GM12878 (cell line): ENCODE measurements at regions not wholly inside any gene's neighbourhood (a gene's known extent, or its start where the extent isn't known, plus 50 kb on each side); places are given as distances from the start of the nearest gene placed in this dataset.

Source experiments
- ATAC-seq: fragments of 200-7000 bp; cut with Tn5 transposase; 3 replicates; pipeline ENCODE4 v1.9.1; 2020; ENCODE audit warnings: mild to moderate bottlenecking, moderate library complexity
- BruUV-seq: library from RNA; stranded (reverse); fragments of 400-500 nt; replicated peaks from 2 replicates; lab custom pipeline; 2021; lab: Mats Ljungman, UMichigan
- CTCF ChIA-PET: fragments of 300-600 bp; sonication (Branson Sonifier 250); formaldehyde crosslinking; extraction: SDS; loops from one replicate; lab custom pipeline; 2021; ENCODE audit warnings: inconsistent platforms; lab: Yijun Ruan, JAX
- POLR2A ChIA-PET: fragments of 350-600 bp; formaldehyde crosslinking; extraction: SDS; loops from one replicate; lab custom pipeline; 2021; ENCODE audit warnings: inconsistent platforms; lab: Charles Lee
- RAD21 ChIA-PET: fragments of 300-600 bp; sonication (Branson Sonifier 250); formaldehyde crosslinking; loops from one replicate; lab custom pipeline; 2023; ENCODE audit warnings: antibody characterized with exemption; ENCODE audit not compliant: unreplicated experiment; lab: Charles Lee
- SMC1A ChIA-PET: fragments of 300-600 bp; sonication (Branson Sonifier 250); formaldehyde crosslinking; loops from one replicate; lab custom pipeline; 2023; ENCODE audit not compliant: unreplicated experiment, uncharacterized antibody; lab: Charles Lee
- DNase-seq: peaks from one replicate; pipeline ENCODE4 v3.0.0-alpha.2; 2011; ENCODE audit warnings: low read depth, low spot score
- FAIRE-seq: peaks from 3 replicates; lab custom pipeline; 2011; peaks lifted over from hg19 to GRCh38; lab: Jason Lieb, UNC
- H2AFZ ChIP-seq: 2 replicates; pipeline ENCODE4 v1.6.0; 2011; ENCODE audit warnings: low read depth, low read length, control low read depth; ENCODE audit not compliant: control insufficient read depth
- H3K27ac ChIP-seq: 2 replicates; pipeline ENCODE4 v1.5.1; 2011; ENCODE audit warnings: control low read depth; ENCODE audit not compliant: control insufficient read depth, insufficient read depth
- H3K27me3 ChIP-seq, 2 experiments: replicated peaks in 1 of 2; 2 replicates each; pipeline versions ENCODE4 v1.6.0 to v1.6.1; 2011; ENCODE audit warnings: low read length in 1 of 2; ENCODE audit not compliant: control insufficient read depth in 2 of 2, insufficient read depth in 2 of 2
- H3K36me3 ChIP-seq, 2 experiments: 2 replicates each; pipeline ENCODE4 v1.5.1; 2011; ENCODE audit warnings: low read length in 1 of 2; ENCODE audit not compliant: control insufficient read depth in 2 of 2, insufficient read depth in 2 of 2
- H3K4me1 ChIP-seq: 2 replicates; pipeline ENCODE4 v1.6.1; 2011; ENCODE audit warnings: mild to moderate bottlenecking, low read length, moderate library complexity, mixed read lengths; ENCODE audit not compliant: control insufficient read depth, insufficient read depth
- H3K4me2 ChIP-seq: 2 replicates; pipeline ENCODE4 v1.6.0; 2011; ENCODE audit warnings: control low read depth; ENCODE audit not compliant: control insufficient read depth, insufficient read depth
- H3K4me3 ChIP-seq: fragments of 200-600 bp; sonication (generic); 2 replicates; pipeline ENCODE4 v1.5.1; 2016
- H3K79me2 ChIP-seq: 2 replicates; pipeline ENCODE4 v1.6.0; 2011; ENCODE audit warnings: low read length; ENCODE audit not compliant: control insufficient read depth, insufficient read depth
- H3K9ac ChIP-seq: 2 replicates; pipeline ENCODE4 v1.8.0; 2011; ENCODE audit warnings: low read length, control low read depth, mixed read lengths; ENCODE audit not compliant: control insufficient read depth, insufficient read depth
- H3K9me3 ChIP-seq: replicated peaks from 3 replicates; pipeline ENCODE4 v1.5.1; 2011; ENCODE audit warnings: mild to moderate bottlenecking, low read length; ENCODE audit not compliant: control insufficient read depth, insufficient read depth
- H4K20me1 ChIP-seq: 2 replicates; pipeline ENCODE4 v1.6.0; 2011; ENCODE audit not compliant: control insufficient read depth, insufficient read depth
- CBFB ChIP-seq: IDR thresholded peaks from 2 replicates; pipeline ENCODE4 v1.6.1; 2016; ENCODE audit warnings: antibody characterized with exemption, low read depth
- IRF4 ChIP-seq: IDR thresholded peaks from 2 replicates; pipeline ENCODE4 v1.6.1; 2011; ENCODE audit warnings: low read depth, low read length
- KDM1A ChIP-seq: fragments of 200-600 bp; sonication (generic); IDR thresholded peaks from 2 replicates; pipeline ENCODE4 v1.6.1; 2016; ENCODE audit warnings: borderline replicate concordance
- MEF2B ChIP-seq: fragments of 450-650 bp; IDR thresholded peaks from 2 replicates; pipeline ENCODE4 v1.6.1; 2018; ENCODE audit warnings: mild to moderate bottlenecking, moderate library complexity; ENCODE audit not compliant: partially characterized antibody, poor library complexity, severe bottlenecking
- NFIC ChIP-seq: IDR thresholded peaks from 2 replicates; pipeline ENCODE4 v1.6.1; 2012; ENCODE audit warnings: low read depth, mild to moderate bottlenecking, inconsistent platforms, low read length, moderate library complexity
- ZNF217 ChIP-seq: fragments of 450-650 bp; IDR thresholded peaks from 2 replicates; pipeline ENCODE4 v1.6.1; 2017; ENCODE audit warnings: antibody characterized with exemption, mild to moderate bottlenecking
- ZZZ3 ChIP-seq: IDR thresholded peaks from 2 replicates; pipeline ENCODE4 v1.6.1; 2011; ENCODE audit warnings: low read depth; ENCODE audit not compliant: control insufficient read depth, insufficient read length
- WGBS: methylation state at CpG from one replicate; pipeline ENCODE4 v1.1.6; 2016; ENCODE audit warnings: low lambda C conversion rate; ENCODE audit not compliant: insufficient replicate concordance, insufficient coverage; ENCODE audit errors: missing lambda C conversion rate; 5-methylcytosine and 5-hydroxymethylcytosine counted together
- in situ Hi-C: fragments of 300-500 bp; cut with MboI; formaldehyde crosslinking; loops from 9 replicates; pipeline ENCODE4 v1.14.3; 2018; ENCODE audit warnings: mixed read lengths
- intact Hi-C: fragments of 100-400 bp; cut with micrococcal nuclease; formaldehyde crosslinking; loops from one replicate; pipeline ENCODE4 v1.14.2; 2022; ENCODE audit not compliant: unreplicated experiment
- TF ChIP-seq, protein P1 (sequence below): fragments of 450-650 bp; formaldehyde crosslinking; IDR thresholded peaks from 2 replicates; pipeline ENCODE4 v1.4.0; 2020; ENCODE audit warnings: mild to moderate bottlenecking, moderate library complexity
- TF ChIP-seq, protein P2 (sequence below): IDR thresholded peaks from 2 replicates; pipeline ENCODE4 v1.6.1; 2011; ENCODE audit warnings: borderline replicate concordance, low read depth, mild to moderate bottlenecking, moderate library complexity, low read length; ENCODE audit not compliant: insufficient read depth, poor library complexity, severe bottlenecking

DNA sequence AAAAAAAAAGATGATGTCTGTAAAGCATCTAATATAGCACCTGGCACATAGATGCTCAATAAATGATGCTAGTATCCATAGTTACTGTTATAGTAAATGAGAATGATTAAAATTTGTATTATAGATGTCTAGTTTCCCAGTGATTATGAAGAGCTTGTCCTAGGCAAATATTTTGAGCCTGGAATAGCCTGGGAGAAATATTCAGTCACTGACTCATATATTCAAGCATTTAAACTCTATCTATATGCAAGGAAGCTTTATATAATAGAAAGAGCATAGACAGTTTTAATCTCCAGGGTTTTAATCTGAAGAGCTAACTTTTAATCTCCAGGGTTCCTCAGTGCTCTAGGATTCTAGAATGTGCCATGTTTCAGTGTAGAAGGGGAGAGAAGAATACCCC is 91.5 kb upstream of the VASH1 start:
- BruUV-seq: no TSS peak
- ATAC-seq: no peak
- intact Hi-C loops: no loop called here
- TF ChIP-seq KDM1A (no peak), CBFB (no peak)
- TF ChIP-seq, protein P1, sequence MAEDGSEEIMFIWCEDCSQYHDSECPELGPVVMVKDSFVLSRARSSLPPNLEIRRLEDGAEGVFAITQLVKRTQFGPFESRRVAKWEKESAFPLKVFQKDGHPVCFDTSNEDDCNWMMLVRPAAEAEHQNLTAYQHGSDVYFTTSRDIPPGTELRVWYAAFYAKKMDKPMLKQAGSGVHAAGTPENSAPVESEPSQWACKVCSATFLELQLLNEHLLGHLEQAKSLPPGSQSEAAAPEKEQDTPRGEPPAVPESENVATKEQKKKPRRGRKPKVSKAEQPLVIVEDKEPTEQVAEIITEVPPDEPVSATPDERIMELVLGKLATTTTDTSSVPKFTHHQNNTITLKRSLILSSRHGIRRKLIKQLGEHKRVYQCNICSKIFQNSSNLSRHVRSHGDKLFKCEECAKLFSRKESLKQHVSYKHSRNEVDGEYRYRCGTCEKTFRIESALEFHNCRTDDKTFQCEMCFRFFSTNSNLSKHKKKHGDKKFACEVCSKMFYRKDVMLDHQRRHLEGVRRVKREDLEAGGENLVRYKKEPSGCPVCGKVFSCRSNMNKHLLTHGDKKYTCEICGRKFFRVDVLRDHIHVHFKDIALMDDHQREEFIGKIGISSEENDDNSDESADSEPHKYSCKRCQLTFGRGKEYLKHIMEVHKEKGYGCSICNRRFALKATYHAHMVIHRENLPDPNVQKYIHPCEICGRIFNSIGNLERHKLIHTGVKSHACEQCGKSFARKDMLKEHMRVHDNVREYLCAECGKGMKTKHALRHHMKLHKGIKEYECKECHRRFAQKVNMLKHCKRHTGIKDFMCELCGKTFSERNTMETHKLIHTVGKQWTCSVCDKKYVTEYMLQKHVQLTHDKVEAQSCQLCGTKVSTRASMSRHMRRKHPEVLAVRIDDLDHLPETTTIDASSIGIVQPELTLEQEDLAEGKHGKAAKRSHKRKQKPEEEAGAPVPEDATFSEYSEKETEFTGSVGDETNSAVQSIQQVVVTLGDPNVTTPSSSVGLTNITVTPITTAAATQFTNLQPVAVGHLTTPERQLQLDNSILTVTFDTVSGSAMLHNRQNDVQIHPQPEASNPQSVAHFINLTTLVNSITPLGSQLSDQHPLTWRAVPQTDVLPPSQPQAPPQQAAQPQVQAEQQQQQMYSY (CRISPR knock-in tag): no peak
- Histone ChIP-seq H3K4me2 (no peak overlapping the region), H4K20me1 (no peaks in the 10 kb centered on the region), H3K27me3 (peaks cover 0 to under 1% of the 10 kb centered on the region in 2 experiments; a peak in 3 of 4 replicates), H3K4me3 (no peak overlapping the region), H2AFZ (no peak overlapping the region), H3K27ac (no peak overlapping the region), H3K4me1 (no peaks in the 10 kb centered on the region), H3K9ac (no peak overlapping the region), H3K36me3 (no peaks in the 10 kb centered on the region), H3K79me2 (no peaks in the 10 kb centered on the region), H3K9me3 (no peaks in the 10 kb centered on the region)
- in situ Hi-C loops: no loop called here
- POLR2A ChIA-PET: no interaction called here
- DNase-seq: no peak
- RAD21 ChIA-PET: no interaction called here
- FAIRE-seq: no peak
- SMC1A ChIA-PET: no interaction called here
- CTCF ChIA-PET: no interaction called here

DNA sequence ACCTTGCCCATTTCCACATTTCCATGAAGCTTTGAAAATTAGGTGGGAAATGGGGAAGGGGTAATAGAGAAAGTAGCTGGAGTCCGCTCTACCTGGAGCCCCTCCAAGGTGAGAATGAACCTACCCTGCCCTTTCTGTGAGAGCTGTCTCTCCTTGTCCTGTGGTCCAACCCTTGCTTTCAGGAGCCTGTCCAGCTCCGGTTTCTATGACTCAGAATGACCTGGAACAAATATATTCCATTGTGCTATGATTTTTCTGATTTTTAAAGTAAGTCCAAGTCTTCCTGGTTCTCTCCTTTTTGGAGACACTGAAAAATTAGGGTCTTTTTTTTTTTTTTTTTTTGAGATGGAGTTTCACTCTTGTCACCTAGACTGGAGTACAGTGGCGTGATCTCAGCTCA is 89.1 kb upstream of the VASH1 start:
- Histone ChIP-seq H3K4me2 (no peak overlapping the region), H2AFZ (no peak overlapping the region), H3K4me3 (no peak overlapping the region), H3K36me3 (no peaks in the 10 kb centered on the region), H3K79me2 (no peaks in the 10 kb centered on the region), H3K9ac (no peak overlapping the region), H3K4me1 (no peaks in the 10 kb centered on the region), H3K27ac (no peak overlapping the region), H4K20me1 (no peaks in the 10 kb centered on the region), H3K27me3 (peaks cover 0 to 2% of the 10 kb centered on the region in 2 experiments; a peak in 3 of 4 replicates), H3K9me3 (no peaks in the 10 kb centered on the region)
- BruUV-seq: no TSS peak
- FAIRE-seq: no peak
- ChIA-PET CTCF (no interaction called here), POLR2A (no interaction called here), SMC1A (interaction anchor here (0.6 kb wide), 1 partner anchor 559 kb away, joined by 3 read pairs; no protein-coding TSS in a partner anchor), RAD21 (no interaction called here)
- in situ Hi-C loops: no loop called here
- no peak for ATAC-seq
- WGBS: 26% methylated on average over 2 of the region's 3 CpGs
- no peak for DNase-seq
- TF ChIP-seq ZNF217 (no peak), NFIC (no peak), IRF4 (no peak), MEF2B (no peak), ZZZ3 (no peak)
- TF ChIP-seq, protein P2, sequence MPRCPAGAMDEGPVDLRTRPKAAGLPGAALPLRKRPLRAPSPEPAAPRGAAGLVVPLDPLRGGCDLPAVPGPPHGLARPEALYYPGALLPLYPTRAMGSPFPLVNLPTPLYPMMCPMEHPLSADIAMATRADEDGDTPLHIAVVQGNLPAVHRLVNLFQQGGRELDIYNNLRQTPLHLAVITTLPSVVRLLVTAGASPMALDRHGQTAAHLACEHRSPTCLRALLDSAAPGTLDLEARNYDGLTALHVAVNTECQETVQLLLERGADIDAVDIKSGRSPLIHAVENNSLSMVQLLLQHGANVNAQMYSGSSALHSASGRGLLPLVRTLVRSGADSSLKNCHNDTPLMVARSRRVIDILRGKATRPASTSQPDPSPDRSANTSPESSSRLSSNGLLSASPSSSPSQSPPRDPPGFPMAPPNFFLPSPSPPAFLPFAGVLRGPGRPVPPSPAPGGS: no peak
- intact Hi-C loops: no loop called here
